ENCODE measurements at regions not wholly inside any gene's neighbourhood (a gene's known extent, or its start where the extent isn't known, plus 50 kb on each side); places are given as distances from the start of the nearest gene placed in this dataset.

GRCh38 chr5:66326276-66326675 is 182.2 kb downstream of the SREK1 start:
- no peak for TF ChIP-seq CTCF (IDR thresholded peaks at IDR 0.05)
- TF ChIP-seq EZH2 (IDR thresholded peaks at IDR 0.05): no peak

All from neural progenitor cell (in vitro differentiated cells).